Activated naive CD4-positive, alpha-beta T cell treated with Interleukin-2 at 50 U/mL for 16 hours (primary cell): ENCODE measurements at regions not wholly inside any gene's neighbourhood (a gene's known extent, or its start where the extent isn't known, plus 50 kb on each side); places are given as distances from the start of the nearest gene placed in this dataset.

ENCODE experiments used
- DNase-seq: peaks from one replicate; pipeline ENCODE4 v3.0.0-alpha.2; 2020

DNA sequence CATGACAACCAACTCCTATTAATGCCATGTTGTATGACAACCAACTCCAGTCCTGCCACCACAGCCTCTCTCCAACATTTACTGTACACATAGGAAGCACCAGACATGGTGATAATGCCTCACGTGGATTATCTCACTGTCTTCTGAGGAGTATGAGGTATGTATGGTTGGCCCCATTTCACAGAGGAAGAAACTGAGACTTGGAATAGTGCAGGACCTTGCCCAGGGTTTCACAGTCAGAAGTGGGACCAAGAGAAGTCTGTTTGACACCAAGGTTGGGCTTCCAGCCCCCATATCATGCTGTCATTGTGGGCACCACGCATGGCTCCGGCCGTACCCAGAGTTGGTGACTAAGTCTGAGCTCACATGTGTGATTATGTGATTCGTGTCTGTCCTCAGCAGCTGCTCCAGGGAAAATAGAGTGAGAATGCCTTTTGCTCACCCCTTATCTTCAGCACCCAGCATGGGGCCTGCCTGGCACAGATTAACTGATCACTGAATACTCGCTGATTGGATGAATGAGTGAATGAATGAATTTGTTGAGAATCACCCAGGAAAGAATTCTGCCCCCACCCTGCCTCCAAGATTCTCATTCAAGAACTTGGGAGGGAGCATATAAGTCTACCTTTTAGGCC, 204.1 kb upstream of the NLRP1 start:
- no peak for DNase-seq

DNA sequence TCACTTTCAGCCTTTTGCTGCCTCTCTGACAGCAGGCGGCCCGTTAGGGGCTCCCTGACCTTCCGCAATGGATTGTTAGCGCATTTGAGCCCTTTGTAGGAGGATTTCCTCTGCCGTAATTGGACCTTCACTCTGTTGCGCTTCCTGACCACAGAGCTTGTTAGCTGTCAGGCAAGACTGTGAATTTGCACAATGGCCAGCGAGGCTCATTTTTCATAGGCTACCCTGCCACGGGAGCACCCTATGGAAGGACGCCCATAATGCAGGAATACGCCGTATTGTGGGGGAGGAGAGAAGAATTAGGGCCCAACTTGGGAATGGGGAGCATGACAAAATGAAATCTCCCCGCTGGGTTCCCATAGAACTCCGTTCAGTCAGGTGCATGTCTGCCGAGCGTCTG, 205.2 kb upstream of the NLRP1 start:
- no peak for DNase-seq

DNA sequence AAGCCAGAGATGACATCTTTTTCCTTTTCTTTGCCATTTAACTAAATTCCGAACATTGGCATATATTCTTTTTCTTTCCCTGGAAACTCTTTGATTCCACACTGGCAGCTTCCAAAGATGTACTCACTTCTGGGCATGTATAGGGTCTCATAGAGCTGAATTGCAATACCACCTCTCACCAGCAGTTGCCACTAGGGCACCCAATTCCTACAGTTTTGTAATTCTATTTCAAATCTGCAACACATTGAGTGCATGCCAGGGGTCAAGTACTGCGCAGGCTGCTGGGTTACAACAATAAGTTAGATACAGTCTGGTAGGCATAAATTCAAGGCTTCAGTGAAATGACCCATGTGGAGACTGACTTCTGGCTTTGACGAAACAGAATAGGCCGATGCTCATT, 208.8 kb upstream of the NLRP1 start:
- DNase-seq: no peak

DNA sequence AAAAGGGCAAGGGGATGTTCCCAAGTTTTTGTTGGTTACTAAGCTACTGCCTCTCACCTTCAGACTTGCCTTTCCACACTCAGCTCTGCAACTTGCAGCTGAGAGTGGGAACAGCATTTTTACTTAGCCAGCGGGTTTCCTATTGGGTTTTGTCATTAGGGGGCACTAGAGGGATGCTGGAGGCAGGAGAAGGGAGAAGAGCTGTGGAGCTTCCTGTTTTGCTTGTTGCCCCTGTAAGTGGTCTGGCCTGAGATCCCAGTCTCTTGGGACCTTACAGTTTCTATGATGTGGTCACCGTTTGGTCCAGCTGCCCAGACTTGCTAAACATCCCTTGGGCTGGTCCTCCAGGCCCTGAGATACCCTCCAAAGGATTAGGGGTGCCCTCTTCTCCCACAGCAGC, 209.6 kb upstream of the NLRP1 start:
- DNase-seq: no peak

DNA sequence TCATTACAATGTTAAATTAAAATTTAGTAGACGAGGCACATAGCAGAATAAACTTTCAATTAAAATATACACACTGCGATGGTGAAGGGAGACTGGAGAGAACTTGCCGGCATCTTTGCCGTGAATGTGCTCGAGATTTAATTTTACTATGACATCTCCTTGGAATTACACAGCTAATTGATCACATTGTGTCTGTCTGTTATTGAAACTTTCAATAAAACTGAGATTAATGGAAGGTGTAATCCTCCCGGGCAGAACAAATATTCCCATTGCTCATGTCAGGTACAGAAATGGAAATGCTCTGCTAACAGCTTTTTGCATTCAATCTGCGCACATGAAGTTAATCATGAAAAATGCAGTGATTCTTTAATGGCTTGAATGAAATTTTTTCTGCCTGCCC, 210.1 kb upstream of the NLRP1 start:
- DNase-seq: no peak

DNA sequence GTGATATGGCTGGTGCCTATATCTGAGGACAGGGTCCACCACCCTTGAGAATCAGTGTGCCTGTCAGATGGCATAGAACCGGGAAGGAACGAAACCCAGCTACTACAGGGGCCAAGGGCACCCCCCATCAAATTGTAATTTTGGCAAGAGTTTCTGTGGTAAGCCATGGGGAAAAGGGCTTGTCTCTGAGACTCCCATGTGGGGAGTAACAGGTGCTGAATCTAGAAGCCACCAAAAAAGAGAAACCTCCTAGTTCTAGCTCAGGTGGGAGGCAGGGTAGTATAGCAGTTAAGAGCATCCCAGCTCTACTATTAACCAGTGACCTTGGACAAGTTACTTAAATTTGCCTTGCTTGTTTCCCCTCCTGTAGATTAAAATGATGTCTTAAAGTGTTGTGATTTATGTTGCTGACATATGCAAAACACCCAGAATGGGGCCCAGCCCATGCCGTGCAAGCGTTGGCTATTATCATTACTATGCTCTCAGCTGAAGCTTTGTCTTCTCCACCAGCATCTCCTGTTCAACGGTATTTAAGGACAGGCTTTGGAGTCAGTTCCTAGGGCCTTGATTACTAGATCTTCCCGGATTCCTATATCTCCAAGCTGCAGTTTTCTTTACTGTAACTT, 210.7 kb upstream of the NLRP1 start:
- DNase-seq: no peak

DNA sequence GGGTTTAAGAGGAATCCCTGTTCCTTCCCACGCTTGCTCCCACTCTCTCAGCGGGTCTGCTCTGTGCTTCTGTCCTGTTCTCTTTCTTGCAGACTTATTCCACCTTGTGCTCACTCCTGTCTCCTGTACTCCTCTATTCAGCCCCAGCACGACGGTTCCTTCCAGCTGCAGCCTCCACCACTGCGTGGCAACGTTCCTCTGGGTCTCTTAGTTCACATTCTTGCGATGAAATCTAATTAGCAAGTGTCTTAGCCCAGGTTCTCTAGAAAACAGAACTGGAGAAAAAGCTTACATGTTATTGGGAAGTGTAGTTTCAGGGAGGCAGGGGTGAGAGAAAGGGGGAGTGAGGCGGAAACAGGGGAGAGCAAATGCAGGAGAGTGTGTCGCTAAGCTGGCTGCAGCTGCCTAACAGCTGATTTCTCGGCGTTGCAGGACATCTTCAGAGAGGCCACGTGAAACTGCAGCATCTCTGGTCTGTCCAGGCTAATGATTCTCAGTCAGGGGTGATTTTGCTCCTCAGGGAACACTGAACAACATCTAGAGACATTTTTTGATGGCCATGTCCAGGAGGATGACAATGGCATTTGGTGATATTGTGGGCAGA, 213.2 kb upstream of the NLRP1 start:
- DNase-seq: no peak

DNA sequence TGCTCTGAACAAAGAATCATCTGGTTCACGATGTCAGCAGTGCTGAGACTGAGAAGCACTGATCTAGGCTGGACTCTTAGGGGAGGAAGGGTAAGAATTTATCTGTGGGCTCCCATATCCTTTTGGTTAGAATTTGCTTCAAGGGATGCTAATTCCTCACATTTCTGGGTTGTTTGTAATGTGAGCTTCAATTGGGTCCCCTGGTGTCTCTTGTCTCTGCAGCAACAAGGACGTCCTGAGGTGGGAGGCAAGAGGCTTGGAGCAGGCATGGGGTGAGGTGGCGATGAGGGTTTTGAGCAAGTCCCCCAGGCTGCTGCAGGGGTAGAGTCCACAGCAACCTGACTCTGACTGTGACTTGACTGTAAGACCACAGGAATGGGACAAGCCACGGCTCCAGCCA, 213.8 kb upstream of the NLRP1 start:
- no peak for DNase-seq

DNA sequence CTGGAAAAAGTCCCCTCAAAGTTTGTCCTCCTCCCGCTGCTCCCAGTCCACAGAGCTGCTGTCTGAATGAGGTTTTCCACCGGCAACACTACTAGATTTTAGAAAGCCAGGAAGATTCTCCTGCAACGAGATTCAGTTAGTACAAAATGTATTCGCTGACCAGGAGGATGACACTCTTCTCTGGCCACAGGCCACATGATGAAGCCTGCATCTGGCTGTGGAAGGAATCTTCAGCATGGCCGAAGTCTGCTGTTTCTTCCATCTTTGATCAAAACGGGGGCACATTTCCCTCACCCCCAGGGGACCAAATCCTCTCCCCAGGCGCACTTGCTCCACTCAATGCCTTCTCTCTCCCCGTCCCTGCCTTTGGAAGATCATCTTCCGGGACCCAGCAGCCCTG, 215.8 kb upstream of the NLRP1 start:
- DNase-seq: no peak

DNA sequence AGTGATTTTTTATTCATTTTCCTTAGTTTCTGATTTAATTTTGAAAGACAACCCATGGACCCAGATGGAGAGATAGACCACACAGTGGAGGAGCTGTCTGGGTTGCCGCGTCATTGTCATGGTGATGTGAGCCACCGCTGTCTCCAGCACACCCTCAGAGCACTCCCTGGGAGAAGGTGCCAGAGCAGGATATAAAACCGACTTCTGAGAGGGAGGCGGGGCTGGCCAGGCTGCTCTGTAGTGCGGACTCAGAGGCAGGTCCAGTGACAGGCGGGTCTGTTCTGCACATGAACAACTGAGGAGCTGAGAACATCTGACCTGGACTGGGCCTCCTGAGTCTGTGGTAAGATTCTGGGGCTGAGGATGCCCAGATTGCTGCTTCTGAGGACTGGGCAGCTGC, 216.3 kb upstream of the NLRP1 start:
- no peak for DNase-seq

DNA sequence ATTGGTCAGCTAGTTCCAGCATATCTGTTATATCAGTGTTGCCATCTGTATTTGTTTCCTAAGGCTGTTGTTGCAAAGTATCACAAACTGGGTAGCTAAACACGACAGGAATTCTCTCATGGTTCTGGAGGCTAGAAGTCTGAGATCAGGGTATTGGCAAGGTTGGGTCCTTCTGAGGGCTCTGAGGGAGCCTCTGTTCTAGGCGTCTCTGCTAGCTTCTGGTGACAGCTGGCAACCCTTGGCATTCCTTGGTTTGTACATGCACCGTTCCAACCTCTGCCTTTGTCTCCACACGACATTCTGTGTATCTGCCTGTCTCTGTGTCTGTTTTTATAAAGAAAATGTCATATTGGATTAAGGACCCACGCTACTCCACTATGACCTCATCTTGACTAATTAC, 219.9 kb upstream of the NLRP1 start:
- no peak for DNase-seq

DNA sequence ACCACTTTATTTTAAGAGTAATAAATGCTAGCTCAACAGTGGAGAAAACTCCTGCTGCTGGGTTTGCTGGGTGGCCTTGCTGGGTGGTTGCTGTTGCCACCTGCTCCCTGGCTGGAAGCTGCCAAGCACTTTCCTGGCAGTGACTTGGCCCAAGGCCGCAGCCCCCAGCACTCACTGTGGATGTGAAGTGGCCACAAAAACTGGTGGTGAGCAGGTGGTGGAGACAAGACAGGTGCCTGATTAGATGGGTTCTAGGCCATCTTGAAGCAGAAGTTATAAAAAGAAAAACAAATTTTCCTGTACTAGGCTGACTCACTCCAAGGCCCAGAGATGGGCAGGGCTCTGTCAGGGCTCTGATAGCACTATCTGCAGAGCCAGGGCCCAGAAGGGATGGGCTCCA, 224.7 kb upstream of the NLRP1 start:
- DNase-seq: no peak

DNA sequence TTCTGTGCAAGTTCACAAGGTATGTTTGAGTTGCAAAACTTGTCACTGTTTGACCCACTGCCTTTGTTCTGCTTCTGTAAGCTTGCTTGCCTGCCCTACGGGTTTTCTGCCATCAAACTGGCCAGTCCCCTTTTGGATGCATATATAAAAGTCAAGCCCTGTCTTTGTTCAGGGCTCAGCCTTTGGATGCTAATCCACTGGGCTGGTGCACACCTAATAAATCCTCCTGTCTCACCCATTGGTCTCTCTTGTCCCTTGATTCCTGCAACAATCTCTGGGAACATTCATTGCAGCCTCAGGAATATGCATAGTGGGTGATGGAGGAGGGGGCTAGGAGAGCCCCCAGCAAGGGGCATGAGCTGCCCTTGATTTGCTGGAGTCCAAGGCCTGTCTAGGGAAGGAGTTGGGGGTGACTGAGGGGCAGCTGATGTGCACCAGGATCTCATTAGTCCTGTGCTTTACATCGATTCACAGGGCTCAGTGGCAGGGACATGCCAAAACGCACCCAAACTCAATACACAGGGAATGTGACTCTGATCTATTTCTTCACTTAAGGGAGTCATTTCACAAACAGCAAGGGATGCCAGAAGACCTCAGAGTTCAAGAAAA, 225.4 kb upstream of the NLRP1 start:
- no peak for DNase-seq

DNA sequence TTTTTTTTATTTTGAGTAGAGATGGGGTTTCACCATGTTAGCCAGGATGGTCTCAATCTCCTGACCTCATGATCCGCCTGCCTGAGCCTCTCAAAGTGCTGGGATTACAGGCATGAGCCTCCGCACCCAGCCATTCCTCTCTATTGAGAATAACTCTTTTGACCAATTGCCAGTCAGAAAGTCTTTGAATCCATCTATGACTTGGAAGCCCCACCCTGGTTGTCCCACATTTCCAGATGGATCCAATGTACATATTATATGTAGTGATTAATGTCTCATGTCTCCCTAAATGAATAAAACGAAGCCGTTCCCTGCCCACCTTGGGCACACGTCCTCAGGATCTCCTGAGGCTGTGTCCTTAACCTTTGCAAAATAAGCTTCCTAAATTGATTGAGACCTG, 228.3 kb upstream of the NLRP1 start:
- DNase-seq: no peak

DNA sequence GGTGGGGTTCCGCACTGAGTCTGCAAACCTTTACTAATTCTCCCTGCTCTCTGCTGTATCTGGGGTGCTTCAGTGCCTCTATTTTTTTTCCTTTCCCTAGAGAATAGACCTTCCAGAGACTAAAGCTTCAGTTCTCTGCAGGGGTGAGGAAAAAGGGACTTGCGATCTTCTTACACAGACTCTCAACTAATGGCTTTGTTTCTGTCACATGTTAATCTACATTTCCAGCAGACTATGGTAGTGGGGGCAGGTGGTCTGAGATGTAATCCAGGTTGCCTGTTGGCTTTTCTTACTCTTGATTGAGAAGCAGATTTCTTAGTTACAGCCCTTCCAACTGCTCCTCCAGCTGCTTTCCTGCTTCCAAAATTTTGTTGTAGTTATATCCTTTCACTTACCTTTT, 229.0 kb upstream of the NLRP1 start:
- no peak for DNase-seq

DNA sequence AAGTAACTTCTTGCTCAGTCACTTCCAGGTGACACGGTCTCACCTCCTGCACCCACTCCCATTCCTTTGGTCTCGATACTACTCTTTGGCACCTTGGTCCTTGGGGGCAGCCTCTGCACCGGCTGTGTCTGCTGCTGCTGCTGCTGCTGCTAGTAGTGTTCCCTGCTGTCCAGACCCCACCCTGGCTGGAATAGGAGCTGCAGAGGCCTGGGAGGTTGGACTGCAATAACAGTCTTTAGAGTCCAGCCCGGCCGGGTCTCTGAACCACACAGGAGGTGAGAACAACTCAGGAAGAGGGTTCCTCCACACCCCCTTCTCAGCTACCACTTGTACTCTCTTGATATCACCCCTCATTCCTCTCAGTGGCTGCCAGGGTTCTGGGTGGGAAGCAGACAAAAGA, 231.1 kb upstream of the NLRP1 start:
- DNase-seq: no peak

DNA sequence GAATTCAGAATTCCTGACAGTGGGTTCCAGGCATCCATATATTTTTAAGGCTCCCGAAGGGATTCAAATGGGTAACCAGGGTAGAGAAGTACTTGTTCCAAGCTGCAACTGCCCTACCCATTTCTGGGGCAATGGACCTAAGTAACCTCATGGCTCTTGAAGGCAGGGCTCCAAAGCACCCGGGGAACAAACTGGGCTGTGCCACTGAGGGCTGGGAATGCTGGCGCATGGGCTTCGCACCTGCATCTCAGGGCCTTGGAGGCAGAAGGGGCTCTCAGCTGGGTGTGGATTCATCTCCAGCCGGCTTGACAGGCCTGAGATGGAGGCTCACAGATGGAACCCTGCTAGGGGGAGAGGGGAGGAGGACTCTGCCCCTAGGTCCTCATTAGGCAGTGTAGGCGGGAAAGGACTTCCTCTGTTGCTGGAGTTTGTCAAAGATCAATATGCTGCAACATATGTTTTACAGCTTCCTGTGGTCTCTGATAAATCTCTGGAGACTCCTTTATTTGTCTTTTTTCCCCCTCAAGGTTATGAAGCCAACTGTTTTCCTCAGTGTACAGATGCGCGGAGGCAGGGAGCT, 232.3 kb upstream of the NLRP1 start:
- DNase-seq: no peak

DNA sequence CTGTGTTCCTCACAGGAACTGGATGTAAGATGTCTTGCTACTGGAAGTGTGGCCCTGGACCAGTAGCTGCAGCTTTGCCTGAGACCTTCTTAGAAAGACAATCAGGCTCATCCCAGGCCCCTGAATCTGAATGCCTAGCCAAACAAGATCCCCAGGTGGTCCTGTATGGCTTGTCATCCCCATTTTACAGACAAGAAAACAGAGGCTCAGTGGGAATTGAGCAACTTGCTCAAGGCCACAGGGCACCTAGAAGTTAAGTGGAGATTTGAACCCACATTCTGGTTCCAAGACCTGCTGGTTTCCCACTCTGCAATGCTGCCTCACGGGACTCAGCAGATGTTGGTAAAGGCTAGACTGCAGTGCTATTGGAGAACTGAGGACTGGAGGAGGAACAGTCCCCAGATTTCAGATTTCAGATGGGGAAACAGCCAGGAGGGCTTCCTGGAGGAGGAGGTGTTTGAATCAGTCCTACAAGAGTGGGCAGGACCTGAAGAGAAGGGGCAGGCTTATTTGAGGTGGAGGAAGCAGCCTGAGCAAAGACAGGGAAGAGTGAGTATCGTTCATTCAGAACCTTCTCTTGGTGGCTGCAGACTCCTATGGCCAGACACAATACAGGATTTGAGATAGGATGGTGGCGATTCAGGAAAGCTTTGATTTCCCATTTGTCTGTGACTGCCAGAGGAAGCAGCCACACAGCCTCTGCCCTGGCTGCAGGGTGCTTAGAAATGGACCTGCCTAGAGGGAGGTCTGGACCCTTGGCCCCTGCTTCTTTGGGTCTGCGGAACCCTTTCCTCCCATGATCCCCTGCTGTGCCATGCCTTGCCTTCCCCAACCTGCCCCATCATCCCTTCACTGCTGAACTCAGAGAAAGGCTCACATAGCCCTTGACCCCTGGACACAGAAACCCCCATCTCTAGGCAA, 233.4 kb upstream of the NLRP1 start:
- DNase-seq: no peak

DNA sequence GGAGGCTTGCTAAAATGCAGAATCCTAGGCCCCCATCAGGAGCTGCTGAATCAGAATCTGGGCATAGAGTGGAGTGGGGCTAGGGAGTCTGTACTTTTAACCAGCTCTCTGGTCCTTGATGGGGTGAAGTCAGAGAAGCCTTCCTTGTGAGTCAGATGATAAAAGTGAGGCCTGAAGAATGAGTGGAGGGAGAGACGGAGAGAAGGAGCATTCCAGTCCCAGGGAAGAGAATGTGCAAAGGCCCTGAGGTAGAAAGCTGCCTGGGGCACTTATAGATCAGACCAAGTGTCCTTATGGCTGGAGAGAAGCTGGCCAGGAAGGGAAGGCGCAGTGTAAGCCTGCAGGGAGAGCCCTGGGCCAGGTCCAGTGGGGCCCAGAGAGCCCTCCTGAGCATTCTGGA, 235.1 kb upstream of the NLRP1 start:
- no peak for DNase-seq

DNA sequence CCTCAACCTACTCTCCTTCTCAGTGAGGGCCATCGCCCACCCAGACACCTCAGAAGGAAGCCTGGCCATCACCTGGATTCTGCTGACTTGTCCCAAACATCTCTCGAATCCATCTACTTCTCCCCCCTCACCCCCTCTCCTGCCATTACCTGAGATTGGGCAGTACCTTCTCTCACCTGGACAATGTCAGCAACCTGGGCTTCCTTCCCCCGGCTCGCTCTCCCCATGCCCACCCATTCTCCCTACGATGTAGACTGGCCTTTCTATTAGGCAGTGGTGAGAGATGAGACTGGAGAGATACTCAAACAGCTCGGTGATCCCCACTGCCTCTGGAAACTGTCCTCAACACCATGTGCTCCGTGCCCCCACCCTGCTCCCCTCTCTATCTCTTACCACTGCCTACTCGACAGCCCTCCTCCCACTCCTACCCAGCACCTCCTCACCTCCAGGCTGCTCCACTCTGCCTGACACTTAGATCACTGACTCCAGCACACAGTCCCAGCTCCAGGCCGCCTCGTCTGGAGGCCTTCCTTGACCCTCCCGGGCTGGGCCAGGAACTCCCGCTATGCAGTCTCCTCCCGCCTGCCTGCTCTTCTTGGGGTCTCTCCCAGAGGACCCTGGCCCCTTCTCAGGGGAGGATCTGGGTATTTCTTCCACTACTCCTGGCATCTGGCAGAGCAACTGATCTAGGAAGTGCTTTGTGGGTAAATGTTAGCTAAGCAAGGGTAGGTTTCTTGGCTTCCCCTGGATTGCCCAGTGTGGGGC, 235.8 kb upstream of the NLRP1 start:
- no peak for DNase-seq

DNA sequence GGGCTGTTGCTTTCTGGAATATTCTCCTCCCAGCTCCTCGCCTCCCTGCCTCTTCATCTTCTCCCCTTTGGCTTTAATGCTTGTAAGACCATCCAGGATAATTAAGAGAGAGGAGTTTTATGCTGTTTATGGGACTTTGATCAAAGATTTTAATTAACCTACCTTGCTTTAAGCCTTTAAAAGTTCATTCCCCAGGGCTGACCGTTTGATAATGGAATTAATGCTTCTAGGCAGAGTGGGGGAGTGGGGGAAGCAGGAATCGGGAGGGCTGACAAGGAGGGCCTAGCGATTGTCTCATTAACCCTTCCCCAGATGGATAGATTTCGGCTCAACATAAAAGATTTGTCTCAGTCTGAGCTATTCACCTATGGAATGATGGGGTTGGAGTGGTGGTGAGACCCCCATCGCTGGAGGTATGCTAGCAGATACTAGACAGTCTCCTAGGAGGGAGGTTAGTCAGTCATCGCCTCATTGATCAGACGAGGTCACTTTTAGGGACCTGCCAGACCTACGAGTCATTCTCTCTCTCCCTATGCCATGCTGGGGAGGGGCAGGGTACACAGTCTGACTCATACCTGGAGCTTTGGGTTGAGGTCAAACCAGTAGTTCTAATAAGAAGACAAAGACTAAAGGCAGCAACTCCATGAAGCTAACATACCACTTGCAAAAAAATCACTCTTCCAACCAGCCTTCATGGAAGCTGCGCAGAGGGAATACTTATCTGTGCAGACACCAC, 236.6 kb upstream of the NLRP1 start:
- no peak for DNase-seq
